Activated T-helper 1 cell treated with Interleukin-2 at 50 U/mL for 16 hours (primary cell): ENCODE measurements at regions not wholly inside any gene's neighbourhood (a gene's known extent, or its start where the extent isn't known, plus 50 kb on each side); places are given as distances from the start of the nearest gene placed in this dataset.

Experiments
- DNase-seq: peaks from one replicate; pipeline ENCODE4 v3.0.0-alpha.2; 2020; ENCODE audit warnings: low read depth

GRCh38 chr3:177599837-177600236 is 402.6 kb upstream of the TBL1XR1 start:
- DNase-seq = no peak

DNA sequence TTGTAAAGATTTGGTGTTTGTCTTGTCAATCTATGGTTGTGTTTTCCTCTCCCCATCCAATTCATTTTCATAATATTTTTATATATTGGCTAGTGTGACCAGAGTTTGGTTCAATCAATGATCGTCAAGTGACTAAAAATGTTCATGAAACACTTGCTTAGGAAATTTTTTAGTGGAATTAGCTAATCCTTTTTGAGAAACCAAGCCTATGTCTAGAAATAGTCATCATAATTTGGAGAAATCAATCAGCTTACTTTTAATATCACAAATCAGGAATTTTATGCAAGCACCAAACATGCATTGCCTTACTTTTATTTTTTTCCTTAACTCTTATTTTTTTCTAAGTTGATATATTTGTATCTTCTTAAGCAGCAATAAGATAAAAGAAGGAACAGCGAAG is 403.1 kb upstream of the TBL1XR1 start:
- no peak for DNase-seq

DNA sequence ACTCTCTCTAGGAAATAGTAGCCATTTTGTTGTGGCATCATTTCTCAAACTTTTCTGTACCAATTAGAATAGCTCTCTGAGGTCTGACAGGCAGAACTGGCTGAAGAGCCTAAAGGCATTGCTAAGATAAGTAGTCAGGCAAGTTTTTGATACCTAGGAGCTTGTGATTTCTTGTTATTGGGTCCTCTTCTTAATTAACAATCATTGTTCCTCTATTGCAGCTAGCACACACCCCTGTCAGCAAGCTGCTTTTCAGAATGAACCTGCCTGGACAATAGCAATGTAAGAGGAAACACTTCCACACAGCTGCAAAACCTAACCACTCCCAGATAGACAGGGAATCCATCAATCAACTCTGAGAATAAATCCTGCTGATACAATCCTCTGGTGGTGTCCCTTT is 403.9 kb upstream of the TBL1XR1 start:
- no peak for DNase-seq

- DNase-seq = no peak
Measured at GRCh38 chr3:177602601-177603147, 405.4 kb upstream of the TBL1XR1 start.

GRCh38 chr3:177603148-177603603 is 405.9 kb upstream of the TBL1XR1 start:
- DNase-seq = no peak

DNA sequence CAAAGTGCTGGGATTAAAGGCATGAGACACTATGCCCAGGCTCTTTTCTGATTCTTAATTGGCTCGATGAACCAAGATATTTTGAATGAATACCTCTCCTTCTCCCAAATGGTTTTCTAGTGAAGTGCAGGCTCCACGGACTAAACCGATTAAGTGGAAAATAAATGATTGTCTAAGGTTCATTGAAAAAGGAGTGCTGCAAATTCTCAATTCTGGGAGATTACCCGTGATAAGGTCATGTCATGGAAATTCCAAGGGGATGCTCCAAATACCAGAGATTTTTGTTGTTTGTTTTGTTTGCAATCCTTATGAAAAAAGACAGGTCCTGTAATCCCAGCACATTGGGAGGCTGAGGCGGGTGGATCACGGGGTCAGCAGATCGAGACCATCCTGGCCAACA is 406.9 kb upstream of the TBL1XR1 start:
- DNase-seq = no peak

DNA sequence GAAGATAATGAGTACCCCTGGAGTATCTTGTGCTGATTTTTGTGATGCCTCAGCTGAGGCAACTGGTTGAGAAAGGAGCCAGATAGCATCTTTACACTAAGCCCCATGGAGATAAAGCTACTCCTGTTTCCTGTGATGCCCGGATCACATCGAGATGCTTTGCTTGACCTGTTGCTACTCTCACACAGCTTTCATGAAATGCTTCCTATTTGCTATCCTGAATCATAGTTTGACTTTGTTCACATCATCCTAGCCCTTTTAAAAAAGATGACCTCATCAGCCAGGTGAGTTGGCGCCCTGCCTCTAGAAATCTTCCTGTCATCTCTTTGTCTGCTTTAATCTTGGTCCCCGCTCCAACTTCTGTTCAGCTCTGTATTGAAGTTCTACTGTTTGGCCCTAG is 409.6 kb upstream of the TBL1XR1 start:
- no peak for DNase-seq

GRCh38 chr3:177607589-177607988 is 410.3 kb upstream of the TBL1XR1 start:
- no peak for DNase-seq

DNA sequence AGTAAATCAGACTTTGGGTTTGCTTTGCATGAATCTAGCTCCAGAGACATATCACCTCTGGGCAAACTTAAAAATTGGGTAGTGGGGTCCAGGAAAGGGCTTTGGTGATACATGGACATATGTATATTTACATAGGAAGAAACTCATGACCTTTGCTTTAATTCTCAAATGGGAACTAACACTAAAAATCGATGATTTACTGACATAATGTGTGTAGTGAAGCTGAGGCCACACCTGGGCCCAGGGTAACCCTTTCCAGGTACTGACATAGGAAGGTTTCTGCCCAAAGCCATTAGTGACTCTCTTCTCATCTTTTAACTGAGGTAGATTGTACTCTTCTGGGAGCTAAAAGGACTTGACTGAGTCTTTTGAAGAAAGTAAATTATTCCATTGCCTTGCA is 411.2 kb upstream of the TBL1XR1 start:
- no peak for DNase-seq

DNA sequence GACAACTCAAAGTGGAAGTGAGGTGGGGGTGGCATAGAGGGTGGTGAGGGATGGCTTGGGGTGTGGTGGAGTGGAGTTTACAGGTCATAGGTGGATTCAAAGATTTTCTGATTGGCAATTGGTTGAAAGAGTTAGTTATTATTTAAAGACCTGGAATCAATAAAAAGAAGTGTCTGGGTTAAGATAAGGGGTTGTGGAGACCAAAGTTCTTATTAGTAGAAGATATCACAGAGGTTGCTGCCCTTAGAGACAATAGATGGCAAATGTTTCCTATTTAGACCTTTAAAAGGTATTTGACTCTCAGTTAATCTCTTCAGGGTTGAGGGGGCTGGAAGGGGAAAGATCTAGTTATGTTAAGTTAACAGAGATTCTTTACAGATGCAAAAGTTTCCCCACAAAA is 412.3 kb upstream of the TBL1XR1 start:
- DNase-seq = no peak

DNA sequence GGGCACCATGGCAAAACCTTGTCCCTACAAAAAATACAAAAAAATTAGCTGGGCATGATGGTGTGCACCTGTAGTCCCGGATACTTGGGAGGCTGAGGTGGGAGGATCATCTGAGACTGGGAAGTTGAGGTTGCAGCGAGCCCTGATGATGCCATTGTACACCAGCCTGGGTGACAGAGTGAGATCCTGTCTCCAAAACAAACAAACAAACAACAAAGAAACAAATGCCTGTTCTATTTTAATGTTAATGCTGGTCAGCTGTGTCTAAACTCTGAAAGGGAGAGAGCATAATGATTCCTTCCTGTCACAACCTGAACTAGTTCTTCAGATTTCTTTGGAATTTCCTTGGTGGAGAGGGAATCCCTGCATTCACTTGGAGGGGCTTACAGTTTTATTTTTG is 413.0 kb upstream of the TBL1XR1 start:
- no peak for DNase-seq

GRCh38 chr3:177610686-177611633 is 413.7 kb upstream of the TBL1XR1 start:
- no peak for DNase-seq

DNA sequence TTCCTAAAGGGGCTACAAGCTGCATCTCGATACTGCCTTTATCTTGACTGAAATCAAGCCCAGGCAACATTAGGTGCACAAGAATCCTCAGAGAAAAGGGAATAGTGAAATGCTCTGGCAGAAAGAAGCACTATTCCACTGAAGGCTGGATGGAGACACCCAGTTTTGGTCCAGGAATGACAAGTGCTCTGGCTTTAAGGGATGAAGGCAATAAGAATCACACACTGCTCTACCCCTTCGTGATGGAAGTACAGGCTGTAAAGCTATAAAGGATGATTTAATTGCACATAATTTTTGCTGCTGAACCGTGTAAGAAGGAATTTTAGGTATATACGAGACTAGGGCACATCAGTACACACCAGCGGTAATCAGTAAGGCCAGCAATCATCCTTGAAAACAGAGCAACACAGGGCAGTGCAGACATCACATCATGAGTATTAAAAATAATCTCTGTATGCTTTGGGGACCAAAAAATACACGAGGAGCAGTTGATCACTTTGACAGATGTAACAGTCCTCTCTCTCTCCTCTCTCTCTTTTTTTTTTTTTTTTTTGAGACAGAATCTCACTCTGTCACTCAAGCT is 414.6 kb upstream of the TBL1XR1 start:
- DNase-seq = no peak

DNA sequence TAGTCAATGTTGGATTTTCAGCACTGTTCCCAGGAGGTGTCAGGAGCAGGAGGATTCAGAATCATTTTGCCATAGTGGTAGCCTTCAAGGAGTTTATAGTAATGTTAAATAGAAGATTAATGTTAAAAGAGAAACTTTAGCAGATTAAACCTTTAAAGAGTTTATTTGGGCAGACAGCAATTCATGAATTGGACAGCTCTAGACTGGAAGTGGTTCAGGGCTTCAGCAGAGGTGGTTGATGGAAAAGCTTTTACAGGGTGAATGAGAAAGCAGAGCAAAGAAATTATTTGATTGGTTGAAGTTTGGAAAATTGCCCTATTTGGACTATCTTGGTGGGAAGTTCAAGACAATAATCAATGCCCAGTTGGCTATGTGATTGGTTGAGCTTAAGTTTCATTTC is 416.6 kb upstream of the TBL1XR1 start:
- no peak for DNase-seq

- DNase-seq = no peak
Measured at GRCh38 chr3:177615015-177615414, 417.7 kb upstream of the TBL1XR1 start.

DNA sequence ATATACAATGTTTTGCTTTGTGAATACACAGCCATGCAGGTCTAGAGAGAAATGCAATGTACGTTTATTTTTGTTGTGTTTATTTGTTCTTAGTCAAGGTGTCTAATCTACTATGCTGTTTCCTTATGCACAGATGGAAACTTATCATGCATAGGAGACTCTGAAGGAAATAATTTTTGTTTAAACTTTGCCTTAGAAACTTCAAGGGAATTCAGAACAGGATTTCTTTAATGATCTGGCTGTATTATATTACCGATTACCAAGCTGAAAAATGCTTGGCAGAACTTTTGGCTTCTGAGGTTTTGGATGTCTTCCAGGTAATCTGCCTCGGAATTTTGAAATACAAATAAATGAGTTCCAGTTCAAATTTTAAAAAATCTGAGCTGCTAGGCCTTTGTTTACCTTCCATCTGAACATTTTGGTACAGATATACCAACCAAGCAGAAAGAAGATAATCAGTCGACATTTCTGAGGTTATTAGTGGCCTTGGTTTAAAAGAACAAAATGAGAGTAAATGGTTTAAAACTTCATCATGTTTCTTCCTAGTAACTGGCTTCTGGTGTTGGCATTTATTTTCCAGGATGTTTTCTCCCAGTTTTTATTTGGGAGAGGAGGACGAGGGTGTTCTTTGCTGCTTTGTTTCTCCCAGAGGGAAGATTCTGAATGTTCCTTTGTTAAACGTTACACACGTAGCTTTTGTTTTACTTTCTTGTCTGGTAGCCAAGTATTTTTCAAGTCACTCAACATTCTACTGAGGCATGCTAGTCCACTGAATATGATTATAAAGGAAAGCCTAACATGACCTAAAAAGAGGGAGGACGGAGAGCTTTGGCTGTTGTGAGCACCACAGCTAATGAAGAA is 421.8 kb upstream of the TBL1XR1 start:
- DNase-seq = no peak

DNA sequence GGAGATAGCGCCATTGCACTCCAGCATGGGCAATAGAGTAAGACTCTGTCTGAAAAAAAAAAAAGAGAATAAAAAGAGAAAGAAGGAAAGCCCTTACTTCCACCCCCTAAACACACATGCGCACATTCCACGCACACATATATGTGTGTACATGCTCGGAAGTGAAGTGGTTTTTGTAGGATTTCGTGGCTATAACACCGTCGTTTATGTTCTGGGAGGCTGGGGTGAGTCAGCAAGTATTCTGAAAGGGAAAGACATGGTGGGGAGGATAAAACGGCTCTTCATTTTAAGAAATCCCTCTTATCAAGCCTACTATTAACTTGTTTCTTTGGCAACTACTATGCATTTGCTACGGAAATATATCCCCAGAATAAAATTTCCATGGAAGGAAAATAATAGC is 422.8 kb upstream of the TBL1XR1 start:
- no peak for DNase-seq

GRCh38 chr3:177622520-177622919 is 425.2 kb upstream of the TBL1XR1 start:
- DNase-seq = no peak

DNA sequence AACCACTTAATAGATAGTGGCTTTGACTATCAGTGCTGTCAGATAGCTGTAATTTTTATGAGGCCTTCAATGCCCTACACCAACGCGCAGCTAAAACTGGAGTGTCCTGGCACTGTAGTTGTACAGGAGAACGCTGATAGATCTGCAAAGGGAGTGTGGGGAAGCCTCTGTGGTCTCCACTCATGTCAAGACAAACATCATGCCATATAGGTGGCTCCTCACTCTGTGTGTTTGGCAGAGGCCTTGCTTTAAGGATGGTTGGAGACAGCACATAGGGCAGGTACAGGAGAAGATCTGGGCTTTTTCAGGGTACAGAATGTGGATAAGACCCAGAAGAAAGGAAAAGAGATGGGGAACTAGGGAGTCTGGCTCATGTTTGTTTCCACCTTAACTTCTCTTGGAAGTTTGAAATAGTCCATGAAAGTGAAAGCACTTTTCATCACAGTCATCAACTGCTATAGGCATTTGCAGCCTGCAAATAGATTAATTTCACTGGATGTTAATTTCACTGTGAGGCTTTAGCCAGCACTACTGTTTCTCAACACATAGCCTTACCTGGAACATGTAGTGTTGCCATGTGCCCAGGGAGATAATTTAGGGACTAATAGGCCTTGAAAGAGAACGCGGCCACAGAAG is 425.8 kb upstream of the TBL1XR1 start:
- DNase-seq = no peak

DNA sequence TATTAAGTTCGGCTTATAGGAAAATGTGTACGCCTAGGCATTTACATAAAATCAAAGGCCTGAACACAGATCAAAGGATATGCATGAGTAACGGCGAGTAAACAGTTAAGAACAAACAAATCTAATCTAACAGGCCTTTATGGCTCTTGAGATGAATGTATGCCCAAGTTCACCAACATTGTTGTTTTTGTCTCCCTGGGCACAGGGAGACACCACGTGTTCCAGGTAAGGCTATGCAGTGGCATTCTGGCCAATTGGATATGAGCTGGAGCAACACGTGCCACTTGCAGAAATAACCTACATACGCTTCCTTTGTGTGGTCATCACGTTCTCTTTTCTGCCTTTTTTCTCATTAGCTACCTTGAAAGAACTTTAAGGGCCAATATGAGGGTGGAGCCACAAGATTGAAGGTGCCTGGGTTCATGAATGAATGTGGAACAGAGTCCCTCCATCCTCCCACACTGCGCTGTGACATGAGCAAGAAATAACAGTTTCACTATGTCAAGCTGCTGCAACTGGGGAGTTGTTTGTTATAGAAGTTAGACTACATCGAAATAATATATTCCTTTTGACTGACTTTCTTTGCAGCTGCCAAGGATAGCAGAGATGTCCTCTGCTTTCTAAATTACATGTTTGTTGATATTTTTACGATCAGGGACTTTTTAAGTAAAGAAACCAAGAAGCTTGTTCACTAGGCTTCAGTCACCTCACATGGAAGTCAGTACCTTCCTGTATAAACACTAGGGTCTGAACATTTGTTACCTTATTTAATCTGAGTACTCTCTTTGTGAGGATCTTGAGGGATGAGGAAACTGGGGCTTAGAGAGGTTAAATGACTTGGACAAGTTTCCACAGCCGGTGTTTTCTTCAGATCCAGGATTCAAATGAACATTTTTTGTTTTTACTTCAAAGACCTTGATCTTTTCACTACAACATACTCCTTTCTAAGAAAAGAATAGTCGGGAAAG is 427.5 kb upstream of the TBL1XR1 start:
- DNase-seq = no peak

- DNase-seq = no peak
Measured at GRCh38 chr3:177626045-177626444, 428.8 kb upstream of the TBL1XR1 start.
